H9 (cell line): ENCODE measurements at regions not wholly inside any gene's neighbourhood (a gene's known extent, or its start where the extent isn't known, plus 50 kb on each side); places are given as distances from the start of the nearest gene placed in this dataset.

ENCODE experiments used
- DNase-seq: peaks from one replicate; pipeline ENCODE4 v3.0.0-alpha.2; 2017
- H2AFZ ChIP-seq: one replicate; pipeline ENCODE4 v1.6.1; 2013; ENCODE audit warnings: mild to moderate bottlenecking, low read length, control low read depth, moderate library complexity
- H2AK5ac ChIP-seq: 2 replicates; pipeline ENCODE4 v1.6.1; 2013; ENCODE audit warnings: low read length, control low read depth, mixed read lengths; ENCODE audit not compliant: insufficient read length
- H2BK120ac ChIP-seq: one replicate; pipeline ENCODE4 v1.6.1; 2013; ENCODE audit warnings: low read depth, mild to moderate bottlenecking, low read length, control low read depth, inconsistent platforms; ENCODE audit not compliant: poor library complexity, severe bottlenecking
- H2BK12ac ChIP-seq: 2 replicates; pipeline ENCODE4 v1.6.1; 2013; ENCODE audit warnings: low read length, control low read depth, mixed read lengths, low read depth; ENCODE audit not compliant: insufficient read length
- H2BK15ac ChIP-seq: 2 replicates; pipeline ENCODE4 v1.6.1; 2013; ENCODE audit warnings: low read depth, low read length, control low read depth
- H2BK20ac ChIP-seq: one replicate; pipeline ENCODE4 v1.6.1; 2013; ENCODE audit warnings: low read depth, mild to moderate bottlenecking, low read length, control low read depth, inconsistent platforms; ENCODE audit not compliant: poor library complexity, severe bottlenecking
- H2BK5ac ChIP-seq: 2 replicates; pipeline ENCODE4 v1.6.1; 2013; ENCODE audit warnings: low read length, control low read depth, mixed read lengths; ENCODE audit not compliant: insufficient read length
- H3K14ac ChIP-seq: 2 replicates; pipeline ENCODE4 v1.6.1; 2013; ENCODE audit warnings: low read length, control low read depth; ENCODE audit not compliant: insufficient read depth
- H3K18ac ChIP-seq: 2 replicates; pipeline ENCODE4 v1.6.1; 2013; ENCODE audit warnings: low read depth, mild to moderate bottlenecking, mixed read lengths, low read length, control low read depth; ENCODE audit not compliant: insufficient read length
- H3K23ac ChIP-seq: 2 replicates; pipeline ENCODE4 v1.6.1; 2013; ENCODE audit warnings: low read length, control low read depth, mixed read lengths, low read depth; ENCODE audit not compliant: insufficient read length
- H3K23me2 ChIP-seq: 2 replicates; pipeline ENCODE4 v1.6.1; 2013; ENCODE audit warnings: low read depth, mild to moderate bottlenecking, mixed read lengths, low read length, control low read depth; ENCODE audit not compliant: insufficient read length, poor library complexity, severe bottlenecking
- H3K27ac ChIP-seq: 2 replicates; pipeline ENCODE4 v1.5.1; 2013; ENCODE audit warnings: low read length, control low read depth, mixed read lengths, low read depth; ENCODE audit not compliant: insufficient read length
- H3K27me3 ChIP-seq: 2 replicates; pipeline ENCODE4 v1.6.1; 2013; ENCODE audit warnings: low read length, control low read depth, inconsistent platforms; ENCODE audit not compliant: insufficient read depth
- H3K4ac ChIP-seq: 2 replicates; pipeline ENCODE4 v1.6.1; 2013; ENCODE audit warnings: low read depth, mild to moderate bottlenecking, control low read depth, inconsistent platforms, low read length, moderate library complexity
- H3K4me1 ChIP-seq: 2 replicates; pipeline ENCODE4 v1.6.1; 2013; ENCODE audit warnings: low read length, control low read depth, inconsistent platforms; ENCODE audit not compliant: insufficient read depth
- H3K4me2 ChIP-seq: 2 replicates; pipeline ENCODE4 v1.6.1; 2013; ENCODE audit warnings: low read length, control low read depth, mixed read lengths; ENCODE audit not compliant: insufficient read length, insufficient read depth
- H3K56ac ChIP-seq: 2 replicates; pipeline ENCODE4 v1.6.1; 2013; ENCODE audit warnings: low read depth, mild to moderate bottlenecking, mixed read lengths, low read length, control low read depth; ENCODE audit not compliant: insufficient read length
- H3K79me1 ChIP-seq: 2 replicates; pipeline ENCODE4 v1.6.1; 2013; ENCODE audit warnings: low read depth, mild to moderate bottlenecking, moderate library complexity, low read length, control low read depth, inconsistent platforms; ENCODE audit not compliant: insufficient read depth, poor library complexity, severe bottlenecking
- H3K79me2 ChIP-seq: 2 replicates; pipeline ENCODE4 v1.6.1; 2013; ENCODE audit warnings: low read length, control low read depth, inconsistent platforms; ENCODE audit not compliant: insufficient read depth
- H3K9ac ChIP-seq: 2 replicates; pipeline ENCODE4 v1.6.1; 2013; ENCODE audit warnings: low read length, control low read depth, mixed read lengths; ENCODE audit not compliant: insufficient read length; ENCODE audit errors: extremely low read depth
- H3K9me3 ChIP-seq: one replicate; pipeline ENCODE4 v1.6.1; 2013; ENCODE audit warnings: low read depth, low read length, inconsistent platforms; ENCODE audit not compliant: control insufficient read depth
- H3T11ph ChIP-seq: one replicate; pipeline ENCODE4 v1.6.1; 2013; ENCODE audit warnings: mild to moderate bottlenecking, low read length, control low read depth, inconsistent platforms
- H4K20me1 ChIP-seq: one replicate; pipeline ENCODE4 v1.6.1; 2013; ENCODE audit not compliant: control insufficient read depth, insufficient read length, insufficient read depth
- H4K5ac ChIP-seq: 2 replicates; pipeline ENCODE4 v1.6.1; 2013; ENCODE audit warnings: low read depth, mild to moderate bottlenecking, mixed read lengths, low read length, control low read depth; ENCODE audit not compliant: insufficient read length
- H4K8ac ChIP-seq: replicated peaks from 2 replicates; pipeline ENCODE4 v1.6.1; 2013; ENCODE audit warnings: low read length, control low read depth, mixed read lengths, low read depth; ENCODE audit not compliant: insufficient read length
- H4K91ac ChIP-seq: 2 replicates; pipeline ENCODE4 v1.6.1; 2013; ENCODE audit warnings: low read depth, mild to moderate bottlenecking, moderate library complexity, mixed read lengths, low read length, control low read depth; ENCODE audit not compliant: insufficient read length
- H3K27ac Mint-ChIP-seq, 3 experiments: 2 replicates in 2 of 3; 3 replicates in 1 of 3; pipeline ENCODE4 v1.8.0; 2020 to 2021; ENCODE audit warnings: mixed read lengths in 3 of 3, mild to moderate bottlenecking in 1 of 3, moderate library complexity in 1 of 3
- H3K27me3 Mint-ChIP-seq: 2 replicates; pipeline ENCODE4 v1.8.0; 2021; ENCODE audit warnings: low read depth, mild to moderate bottlenecking, moderate library complexity, mixed read lengths
- H3K36me3 Mint-ChIP-seq, 3 experiments: 2 replicates in 2 of 3; 3 replicates in 1 of 3; pipeline ENCODE4 v1.8.0; 2020 to 2021; ENCODE audit warnings: low read depth in 3 of 3, mixed read lengths in 3 of 3; ENCODE audit not compliant: insufficient read depth in 1 of 3
- H3K4me1 Mint-ChIP-seq, 2 experiments: 2 replicates each; pipeline ENCODE4 v1.8.0; 2020; ENCODE audit warnings: mixed read lengths in 2 of 2
- H3K4me3 Mint-ChIP-seq, 2 experiments: 2 replicates in 1 of 2; 3 replicates in 1 of 2; pipeline ENCODE4 v1.8.0; 2020 to 2021; ENCODE audit warnings: mild to moderate bottlenecking in 2 of 2, mixed read lengths in 2 of 2, moderate library complexity in 1 of 2
- H3K9me3 Mint-ChIP-seq, 2 experiments: 2 replicates in 1 of 2; 3 replicates in 1 of 2; pipeline ENCODE4 v1.8.0; 2020; ENCODE audit warnings: mild to moderate bottlenecking in 2 of 2, mixed read lengths in 2 of 2, moderate library complexity in 1 of 2
- WGBS: extraction: QIAGEN DNeasy Blood & Tissue Kit; methylation state at CpG from one replicate; pipeline ENCODE4 v1.1.7; 2013; ENCODE audit warnings: missing lambda C conversion rate, low lambda C conversion rate, mixed read lengths; ENCODE audit not compliant: insufficient read length; ENCODE audit errors: extremely low coverage; 5-methylcytosine and 5-hydroxymethylcytosine counted together
- TF ChIP-seq, protein P1 (sequence below): fragments of 200-600 bp; sonication (generic); conservative IDR thresholded peaks from 3 replicates; pipeline ENCODE4 v1.8.0; 2021; ENCODE audit warnings: antibody characterized with exemption, mild to moderate bottlenecking

DNA sequence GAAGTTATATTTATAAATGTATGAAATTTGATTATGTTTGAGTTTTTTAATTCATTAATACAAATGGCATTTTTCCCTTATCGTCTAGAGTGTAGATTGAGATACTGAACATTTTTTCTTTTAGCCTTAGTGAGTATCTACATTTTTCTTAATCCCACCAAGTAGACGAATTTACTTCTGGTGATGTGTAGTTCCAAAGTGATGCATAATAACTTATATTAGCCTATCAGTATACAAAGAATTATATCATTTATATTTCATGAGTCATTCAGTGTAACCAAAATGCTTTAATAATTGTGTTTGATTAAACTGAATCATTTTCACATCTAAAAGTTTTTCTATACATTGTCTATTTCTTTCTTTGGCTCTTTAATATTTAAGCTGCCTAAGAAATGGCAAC is 745.6 kb upstream of the LUZP2 start:
- H2BK5ac ChIP-seq: no peak overlapping the region
- H4K91ac ChIP-seq: no peak overlapping the region
- H3K23me2 ChIP-seq: no peaks in the 10 kb centered on the region
- H3K23ac ChIP-seq: no peak overlapping the region
- WGBS: no CpG with 5 or more reads among the region's 2 CpGs
- no peaks in the 10 kb centered on the region for H3K9me3 ChIP-seq
- no peak overlapping the region for H2BK120ac ChIP-seq
- peaks cover 4 to 7% of the 10 kb centered on the region in 2 experiments; a peak in 4 of 5 replicates for H3K9me3 Mint-ChIP-seq
- no peaks in the 10 kb centered on the region for H3K4me1 ChIP-seq
- no peak for DNase-seq
- H3K9ac ChIP-seq: no peak overlapping the region
- H4K20me1 ChIP-seq: no peaks in the 10 kb centered on the region
- no peak overlapping the region for H3K18ac ChIP-seq
- H2BK12ac ChIP-seq: no peak overlapping the region
- no peak overlapping the region for H3K4me3 Mint-ChIP-seq
- H3K27ac Mint-ChIP-seq: no peak overlapping the region
- H3K4ac ChIP-seq: no peak overlapping the region
- no peak overlapping the region for H3K14ac ChIP-seq
- no peak overlapping the region for H2BK20ac ChIP-seq
- no peaks in the 10 kb centered on the region for H3K4me1 Mint-ChIP-seq
- H3K79me1 ChIP-seq: no peaks in the 10 kb centered on the region
- no peaks in the 10 kb centered on the region for H3K79me2 ChIP-seq
- H3T11ph ChIP-seq: no peak overlapping the region
- H3K27ac ChIP-seq: no peak overlapping the region
- no peak overlapping the region for H2AK5ac ChIP-seq
- H3K4me2 ChIP-seq: no peak overlapping the region
- H3K36me3 Mint-ChIP-seq: peaks cover 0 to 6% (median 6%) of the 10 kb centered on the region in 3 experiments; a peak in 3 of 7 replicates
- no peaks in the 10 kb centered on the region for H3K27me3 Mint-ChIP-seq
- no peak overlapping the region for H4K5ac ChIP-seq
- H4K8ac ChIP-seq: no peak overlapping the region
- H2BK15ac ChIP-seq: no peak overlapping the region
- H3K27me3 ChIP-seq: no peaks in the 10 kb centered on the region
- H2AFZ ChIP-seq: no peak overlapping the region
- no peak overlapping the region for H3K56ac ChIP-seq
- TF ChIP-seq, protein P1, sequence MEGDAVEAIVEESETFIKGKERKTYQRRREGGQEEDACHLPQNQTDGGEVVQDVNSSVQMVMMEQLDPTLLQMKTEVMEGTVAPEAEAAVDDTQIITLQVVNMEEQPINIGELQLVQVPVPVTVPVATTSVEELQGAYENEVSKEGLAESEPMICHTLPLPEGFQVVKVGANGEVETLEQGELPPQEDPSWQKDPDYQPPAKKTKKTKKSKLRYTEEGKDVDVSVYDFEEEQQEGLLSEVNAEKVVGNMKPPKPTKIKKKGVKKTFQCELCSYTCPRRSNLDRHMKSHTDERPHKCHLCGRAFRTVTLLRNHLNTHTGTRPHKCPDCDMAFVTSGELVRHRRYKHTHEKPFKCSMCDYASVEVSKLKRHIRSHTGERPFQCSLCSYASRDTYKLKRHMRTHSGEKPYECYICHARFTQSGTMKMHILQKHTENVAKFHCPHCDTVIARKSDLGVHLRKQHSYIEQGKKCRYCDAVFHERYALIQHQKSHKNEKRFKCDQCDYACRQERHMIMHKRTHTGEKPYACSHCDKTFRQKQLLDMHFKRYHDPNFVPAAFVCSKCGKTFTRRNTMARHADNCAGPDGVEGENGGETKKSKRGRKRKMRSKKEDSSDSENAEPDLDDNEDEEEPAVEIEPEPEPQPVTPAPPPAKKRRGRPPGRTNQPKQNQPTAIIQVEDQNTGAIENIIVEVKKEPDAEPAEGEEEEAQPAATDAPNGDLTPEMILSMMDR: no peak
